ENCODE measurements at regions not wholly inside any gene's neighbourhood (a gene's known extent, or its start where the extent isn't known, plus 50 kb on each side); places are given as distances from the start of the nearest gene placed in this dataset.

GRCh38 chr3:35871009-35871408, 231.7 kb downstream of the ARPP21 start:
- TF ChIP-seq POLR2A (IDR thresholded peaks at IDR 0.05) = no peak
- no peak for TF ChIP-seq CTCF (IDR thresholded peaks at IDR 0.05)
